Ectodermal cell (in vitro differentiated cells): ENCODE measurements at regions not wholly inside any gene's neighbourhood (a gene's known extent, or its start where the extent isn't known, plus 50 kb on each side); places are given as distances from the start of the nearest gene placed in this dataset.
"Not testable (repeated sequence)": the region's sequence is repeated elsewhere in the genome, so short reads cannot be mapped to it uniquely, and the experiment has no call there.

Experiments
- H3K27ac ChIP-seq: 2 replicates; pipeline ENCODE4 v1.7.0; 2013; ENCODE audit warnings: mild to moderate bottlenecking, low read depth, low read length; ENCODE audit not compliant: insufficient read depth, poor library complexity, severe bottlenecking
- H3K27me3 ChIP-seq: 2 replicates; pipeline ENCODE4 v1.7.0; 2013; ENCODE audit warnings: mild to moderate bottlenecking, low read length; ENCODE audit not compliant: insufficient read depth, control insufficient read depth, poor library complexity, severe bottlenecking
- H3K36me3 ChIP-seq: one replicate; pipeline ENCODE4 v1.7.0; 2013; ENCODE audit warnings: low read length; ENCODE audit not compliant: control insufficient read depth, insufficient read depth
- H3K4me1 ChIP-seq: one replicate; pipeline ENCODE4 v1.7.0; 2013; ENCODE audit warnings: low read length; ENCODE audit not compliant: control insufficient read depth, insufficient read depth
- H3K4me3 ChIP-seq: 2 replicates; pipeline ENCODE4 v1.7.0; 2013; ENCODE audit warnings: low read depth, low read length, control low read depth; ENCODE audit not compliant: insufficient read depth
- H3K9me3 ChIP-seq: 2 replicates; pipeline ENCODE4 v1.7.0; 2013; ENCODE audit warnings: mild to moderate bottlenecking, low read length, moderate library complexity; ENCODE audit not compliant: control insufficient read depth
- WGBS, 2 experiments: methylation state at CpG; one replicate each; pipeline ENCODE4 v1.1.7; 2013; ENCODE audit warnings: missing lambda C conversion rate in 2 of 2; 5-methylcytosine and 5-hydroxymethylcytosine counted together

GRCh38 chr7:81074406-81074805, 155.6 kb upstream of the SEMA3C start:
- no peaks in the 10 kb centered on the region for H3K36me3 ChIP-seq
- H3K4me3 ChIP-seq: no peak overlapping the region
- no peaks in the 10 kb centered on the region for H3K27me3 ChIP-seq
- 91 to 94% methylated on average over 3 of the region's 3 CpGs for WGBS, 2 experiments
- H3K4me1 ChIP-seq: no peaks in the 10 kb centered on the region
- no peak overlapping the region for H3K27ac ChIP-seq
- H3K9me3 ChIP-seq: no peaks in the 10 kb centered on the region

- no peaks in the 10 kb centered on the region for H3K36me3 ChIP-seq
- WGBS, 2 experiments: 81 to 88% methylated on average over 1 of the region's 1 CpG
- no peaks in the 10 kb centered on the region for H3K27me3 ChIP-seq
- H3K27ac ChIP-seq: no peak overlapping the region
- H3K9me3 ChIP-seq: no peaks in the 10 kb centered on the region
- H3K4me3 ChIP-seq: no peak overlapping the region
- no peaks in the 10 kb centered on the region for H3K4me1 ChIP-seq
These were observed 155.0 kb upstream of the SEMA3C start for GRCh38 chr7:81073931-81074251.

GRCh38 chr7:81070956-81071355, 152.1 kb upstream of the SEMA3C start:
- Histone ChIP-seq H3K36me3 (no peaks in the 10 kb centered on the region), H3K27me3 (no peaks in the 10 kb centered on the region), H3K27ac (no peak overlapping the region), H3K4me3 (no peak overlapping the region), H3K4me1 (no peaks in the 10 kb centered on the region), H3K9me3 (no peaks in the 10 kb centered on the region)
- 91% methylated on average over 21 of the region's 21 CpGs for WGBS, 2 experiments

- H3K9me3 ChIP-seq: no peaks in the 10 kb centered on the region
- no peak overlapping the region for H3K4me3 ChIP-seq
- H3K4me1 ChIP-seq: no peaks in the 10 kb centered on the region
- no peaks in the 10 kb centered on the region for H3K27me3 ChIP-seq
- H3K27ac ChIP-seq: no peak overlapping the region
- no peaks in the 10 kb centered on the region for H3K36me3 ChIP-seq
These were observed 147.9 kb upstream of the SEMA3C start for GRCh38 chr7:81066797-81067196.

GRCh38 chr7:81064426-81064825, 145.6 kb upstream of the SEMA3C start:
- no peaks in the 10 kb centered on the region for H3K36me3 ChIP-seq
- WGBS, 2 experiments: 90 to 91% methylated on average over 1 of the region's 1 CpG
- no peaks in the 10 kb centered on the region for H3K27me3 ChIP-seq
- no peak overlapping the region for H3K27ac ChIP-seq
- H3K4me1 ChIP-seq: no peaks in the 10 kb centered on the region
- no peak overlapping the region for H3K4me3 ChIP-seq
- no peaks in the 10 kb centered on the region for H3K9me3 ChIP-seq

GRCh38 chr7:81062755-81063154, 143.9 kb upstream of the SEMA3C start:
- WGBS, 2 experiments: 83 to 93% methylated on average over 2 of the region's 2 CpGs
- H3K4me1 ChIP-seq: no peaks in the 10 kb centered on the region
- no peaks in the 10 kb centered on the region for H3K36me3 ChIP-seq
- H3K27ac ChIP-seq: no peak overlapping the region
- no peak overlapping the region for H3K4me3 ChIP-seq
- no peaks in the 10 kb centered on the region for H3K27me3 ChIP-seq
- no peaks in the 10 kb centered on the region for H3K9me3 ChIP-seq

GRCh38 chr7:81057469-81057868, 138.6 kb upstream of the SEMA3C start:
- 96 to 97% methylated on average over 19 of the region's 19 CpGs for WGBS, 2 experiments

GRCh38 chr7:81053623-81054022, 134.8 kb upstream of the SEMA3C start:
- H3K27me3 ChIP-seq: no peaks in the 10 kb centered on the region
- no peak overlapping the region for H3K4me3 ChIP-seq
- no peaks in the 10 kb centered on the region for H3K9me3 ChIP-seq
- no peaks in the 10 kb centered on the region for H3K36me3 ChIP-seq
- no peak overlapping the region for H3K27ac ChIP-seq
- no peaks in the 10 kb centered on the region for H3K4me1 ChIP-seq
- WGBS, 2 experiments: 95 to 98% methylated on average over 2 of the region's 2 CpGs

More at GRCh38 chr7:81057469-81057868, 138.6 kb upstream of the SEMA3C start:
- H3K4me1 ChIP-seq, H3K9me3 ChIP-seq, H3K36me3 ChIP-seq, H3K27ac ChIP-seq, H3K4me3 ChIP-seq, H3K27me3 ChIP-seq: not testable (repeated sequence)

- no peaks in the 10 kb centered on the region for H3K27me3 ChIP-seq
- no peaks in the 10 kb centered on the region for H3K9me3 ChIP-seq
- H3K27ac ChIP-seq: no peak overlapping the region
- no peak overlapping the region for H3K4me3 ChIP-seq
- 94 to 98% methylated on average over 2 of the region's 3 CpGs for WGBS, 2 experiments
- H3K36me3 ChIP-seq: no peaks in the 10 kb centered on the region
- no peaks in the 10 kb centered on the region for H3K4me1 ChIP-seq
These were observed 133.1 kb upstream of the SEMA3C start for GRCh38 chr7:81051811-81052413.

- Histone ChIP-seq H3K9me3 (no peaks in the 10 kb centered on the region), H3K4me3 (no peak overlapping the region), H3K27ac (no peak overlapping the region), H3K27me3 (no peaks in the 10 kb centered on the region), H3K4me1 (no peaks in the 10 kb centered on the region), H3K36me3 (no peaks in the 10 kb centered on the region)
These were observed 126.7 kb upstream of the SEMA3C start for GRCh38 chr7:81045491-81046030.

- H3K4me1 ChIP-seq, H3K27ac ChIP-seq, H3K9me3 ChIP-seq, H3K36me3 ChIP-seq, H3K27me3 ChIP-seq, H3K4me3 ChIP-seq: not testable (repeated sequence)
- WGBS, 2 experiments: 95 to 97% methylated on average over 21 of the region's 21 CpGs
These were observed 123.8 kb upstream of the SEMA3C start for GRCh38 chr7:81042646-81043045.
